ENCODE measurements at regions not wholly inside any gene's neighbourhood (a gene's known extent, or its start where the extent isn't known, plus 50 kb on each side); places are given as distances from the start of the nearest gene placed in this dataset.
A peak's percentile ranks its signal among the peaks of the same experiment; 100 is the strongest.

DNA sequence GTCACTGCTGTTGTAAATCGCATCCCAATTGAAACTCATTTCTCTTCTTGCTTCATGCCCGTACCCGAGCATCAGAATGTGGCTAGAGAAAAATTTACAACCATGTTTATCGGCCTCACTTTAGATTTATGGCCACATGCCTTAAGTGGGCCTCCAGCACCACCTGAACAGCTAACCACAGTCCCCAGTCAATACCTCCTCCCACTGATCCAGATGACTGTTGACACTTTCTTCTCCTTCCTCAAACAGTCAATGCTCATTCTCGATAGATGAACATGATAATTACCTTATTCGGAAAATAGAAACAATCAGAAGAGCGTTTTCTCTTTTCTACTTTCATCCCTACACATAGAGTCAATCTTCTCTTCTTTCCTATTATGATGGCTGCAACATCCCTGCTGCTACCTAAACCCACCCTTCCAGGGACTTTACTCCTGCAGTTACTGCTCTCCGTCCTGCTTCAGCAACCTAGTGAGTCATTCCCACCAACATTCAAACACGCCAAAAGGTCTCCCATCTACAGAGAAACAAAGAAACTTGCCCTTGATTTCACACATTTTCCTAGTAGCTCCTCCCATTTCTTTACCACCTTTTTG, 416.3 kb upstream of the MAF start:
- no peak for DNase-seq
- no peak overlapping the region for H3K4me3 Mint-ChIP-seq
- H3K9me3 Mint-ChIP-seq = no peaks in the 10 kb centered on the region
- H3K36me3 Mint-ChIP-seq = no peaks in the 10 kb centered on the region
- H3K4me1 Mint-ChIP-seq = no peaks in the 10 kb centered on the region
- H3K27ac Mint-ChIP-seq = no peak overlapping the region
- peaks cover 2% of the 10 kb centered on the region in 3 donors for H3K27me3 Mint-ChIP-seq (ENCODE audit: low read depth in 3 of 3)

- no peaks in the 10 kb centered on the region for H3K36me3 Mint-ChIP-seq
- H3K4me3 Mint-ChIP-seq = no peak overlapping the region
- no peak for DNase-seq
- H3K27ac Mint-ChIP-seq = no peak overlapping the region
- H3K9me3 Mint-ChIP-seq = no peaks in the 10 kb centered on the region
- no peaks in the 10 kb centered on the region for H3K4me1 Mint-ChIP-seq
- peaks cover 2 to 3% (median 3%) of the 10 kb centered on the region in 3 donors for H3K27me3 Mint-ChIP-seq (ENCODE audit: low read depth in 3 of 3)
Measured at GRCh38 chr16:80015566-80015965, 415.0 kb upstream of the MAF start.

DNA sequence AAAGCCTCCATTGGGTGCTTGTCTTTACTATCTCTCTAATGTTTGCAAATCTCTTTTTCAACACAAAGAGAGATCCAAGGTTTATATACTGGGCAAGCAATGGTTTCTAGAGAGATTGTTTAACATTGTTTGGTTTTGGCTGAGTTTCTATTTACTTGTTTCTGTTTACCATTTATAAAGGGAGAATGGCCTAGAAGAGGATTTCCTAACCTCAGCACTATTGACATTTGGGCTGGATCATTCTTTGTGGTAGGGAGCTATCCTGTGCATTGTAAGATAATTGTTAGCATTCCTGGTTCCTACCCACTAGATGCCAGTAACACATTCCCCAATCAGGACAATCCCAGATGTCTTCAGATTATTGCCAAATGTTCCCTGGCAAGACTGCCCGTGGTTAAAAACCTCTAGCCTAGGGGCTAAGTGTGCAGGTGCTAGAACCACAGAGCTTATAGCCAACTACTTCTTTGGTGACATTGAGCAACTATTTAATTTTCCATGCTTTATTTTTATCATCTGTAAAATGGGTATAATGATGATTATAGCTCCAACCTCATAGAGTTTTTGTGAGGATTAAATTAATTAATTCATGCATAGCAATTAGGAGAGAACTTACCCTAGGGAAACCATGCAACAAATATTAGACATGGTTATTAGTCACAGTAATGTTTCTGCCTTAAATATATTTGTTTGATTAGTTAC, 413.9 kb upstream of the MAF start:
- Mint-ChIP-seq H3K4me1 (no peaks in the 10 kb centered on the region), H3K4me3 (no peak overlapping the region), H3K27me3 (ENCODE audit: low read depth in 3 of 3) (peaks cover 4 to 6% (median 4%) of the 10 kb centered on the region in 3 donors), H3K36me3 (no peaks in the 10 kb centered on the region), H3K9me3 (no peaks in the 10 kb centered on the region), H3K27ac (no peak overlapping the region)
- DNase-seq = no peak

DNA sequence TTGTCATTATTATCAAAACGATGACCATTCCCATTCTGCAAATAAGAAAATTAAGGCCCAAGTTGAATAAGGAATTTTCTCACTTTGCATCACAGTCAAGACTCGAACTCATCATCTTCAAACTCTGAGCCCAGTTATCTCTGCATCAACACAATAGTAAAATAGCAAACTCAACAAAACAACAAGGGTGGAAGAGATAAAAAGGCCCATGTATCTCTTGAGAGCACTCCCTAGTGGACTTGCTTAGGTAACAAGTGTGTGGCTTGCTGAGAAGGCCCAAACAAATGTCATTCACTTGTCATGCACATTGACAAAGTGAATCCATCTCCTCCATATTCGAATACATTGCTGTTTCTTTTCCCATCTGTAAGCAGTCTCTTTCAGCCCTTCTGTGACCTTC, 412.0 kb upstream of the MAF start:
- no peaks in the 10 kb centered on the region for H3K9me3 Mint-ChIP-seq
- peaks cover 1 to 6% (median 4%) of the 10 kb centered on the region in 3 donors for H3K27me3 Mint-ChIP-seq (ENCODE audit: low read depth in 3 of 3)
- H3K36me3 Mint-ChIP-seq = no peaks in the 10 kb centered on the region
- H3K4me1 Mint-ChIP-seq = no peaks in the 10 kb centered on the region
- H3K4me3 Mint-ChIP-seq = no peak overlapping the region
- H3K27ac Mint-ChIP-seq = no peak overlapping the region
- no peak for DNase-seq

DNA sequence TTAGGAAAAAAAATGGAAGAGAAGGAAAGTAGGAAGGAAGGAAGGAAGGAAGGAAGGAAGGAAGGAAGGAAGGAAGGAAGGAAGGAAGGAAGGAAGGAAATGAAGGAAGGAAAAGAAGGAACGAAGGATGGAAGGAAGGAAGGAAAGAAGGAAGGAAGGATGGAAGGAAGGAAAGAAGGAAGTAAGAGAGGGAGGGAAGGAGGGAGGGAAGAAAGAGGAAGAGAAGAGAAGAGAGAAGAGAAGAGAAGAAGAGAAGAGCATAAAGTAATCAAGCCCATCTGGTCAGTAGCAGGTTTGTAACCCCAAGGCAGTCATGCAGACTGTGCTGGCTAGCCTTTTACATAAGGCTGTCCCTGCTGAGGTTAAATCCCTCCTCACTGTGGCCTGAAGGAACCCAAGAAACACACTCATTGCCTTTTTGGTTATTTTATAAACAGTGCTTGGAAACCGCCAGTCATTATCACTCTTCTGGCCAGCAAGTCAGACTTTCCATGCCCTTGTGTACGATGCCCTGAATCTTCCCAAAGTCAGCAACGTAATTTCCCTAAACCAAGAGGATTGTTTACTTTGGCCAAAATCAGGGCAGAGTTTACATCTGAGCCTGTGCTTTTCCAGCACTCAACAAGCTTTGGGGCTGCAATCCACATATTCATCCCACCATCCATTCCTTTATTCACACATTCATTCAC, 409.6 kb upstream of the MAF start:
- Mint-ChIP-seq H3K4me3 (no peak overlapping the region), H3K27me3 (ENCODE audit: low read depth in 3 of 3) (peaks cover 1 to 12% (median 2%) of the 10 kb centered on the region in 3 donors), H3K27ac (no peak overlapping the region)

GRCh38 chr16:80008857-80009256, 408.3 kb upstream of the MAF start:
- Mint-ChIP-seq H3K4me1 (peaks cover 0 to 3% of the 10 kb centered on the region in 2 donors), H3K27ac (no peak overlapping the region), H3K4me3 (no peak overlapping the region), H3K36me3 (no peaks in the 10 kb centered on the region), H3K27me3 (ENCODE audit: low read depth in 3 of 3) (peaks cover 1 to 15% (median 2%) of the 10 kb centered on the region in 3 donors), H3K9me3 (no peaks in the 10 kb centered on the region)
- no peak for DNase-seq

More for the DNA sequence above, 409.6 kb upstream of the MAF start:
- H3K36me3 Mint-ChIP-seq = no peaks in the 10 kb centered on the region
- no peaks in the 10 kb centered on the region for H3K9me3 Mint-ChIP-seq
- peaks cover 0 to 3% of the 10 kb centered on the region in 2 donors for H3K4me1 Mint-ChIP-seq
- DNase-seq = no peak

DNA sequence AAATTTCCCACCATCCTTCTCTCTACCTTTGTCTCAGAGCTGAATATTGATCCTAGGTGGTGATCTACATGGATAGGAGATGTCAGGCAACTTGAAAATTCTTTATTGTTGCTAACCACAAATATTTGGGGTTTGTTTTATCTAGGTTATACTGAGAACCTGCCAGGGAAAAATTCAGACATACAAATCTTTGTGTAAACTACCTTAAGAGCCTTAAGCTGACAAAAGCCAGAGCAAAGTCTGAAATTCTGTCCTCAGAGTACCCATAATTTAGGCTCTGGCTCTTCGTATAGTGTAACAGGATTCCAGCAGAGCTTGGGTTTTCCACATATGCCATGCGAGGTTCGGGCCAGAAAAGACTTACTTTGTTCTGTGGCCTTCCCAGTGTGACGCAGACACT, 406.7 kb upstream of the MAF start:
- no peak for DNase-seq
- Mint-ChIP-seq H3K4me1 (peaks cover 0 to 3% of the 10 kb centered on the region in 2 donors), H3K36me3 (no peaks in the 10 kb centered on the region), H3K27me3 (ENCODE audit: low read depth in 3 of 3) (peaks cover 1 to 15% (median 2%) of the 10 kb centered on the region in 3 donors), H3K27ac (no peak overlapping the region), H3K9me3 (no peaks in the 10 kb centered on the region), H3K4me3 (no peak overlapping the region)

DNA sequence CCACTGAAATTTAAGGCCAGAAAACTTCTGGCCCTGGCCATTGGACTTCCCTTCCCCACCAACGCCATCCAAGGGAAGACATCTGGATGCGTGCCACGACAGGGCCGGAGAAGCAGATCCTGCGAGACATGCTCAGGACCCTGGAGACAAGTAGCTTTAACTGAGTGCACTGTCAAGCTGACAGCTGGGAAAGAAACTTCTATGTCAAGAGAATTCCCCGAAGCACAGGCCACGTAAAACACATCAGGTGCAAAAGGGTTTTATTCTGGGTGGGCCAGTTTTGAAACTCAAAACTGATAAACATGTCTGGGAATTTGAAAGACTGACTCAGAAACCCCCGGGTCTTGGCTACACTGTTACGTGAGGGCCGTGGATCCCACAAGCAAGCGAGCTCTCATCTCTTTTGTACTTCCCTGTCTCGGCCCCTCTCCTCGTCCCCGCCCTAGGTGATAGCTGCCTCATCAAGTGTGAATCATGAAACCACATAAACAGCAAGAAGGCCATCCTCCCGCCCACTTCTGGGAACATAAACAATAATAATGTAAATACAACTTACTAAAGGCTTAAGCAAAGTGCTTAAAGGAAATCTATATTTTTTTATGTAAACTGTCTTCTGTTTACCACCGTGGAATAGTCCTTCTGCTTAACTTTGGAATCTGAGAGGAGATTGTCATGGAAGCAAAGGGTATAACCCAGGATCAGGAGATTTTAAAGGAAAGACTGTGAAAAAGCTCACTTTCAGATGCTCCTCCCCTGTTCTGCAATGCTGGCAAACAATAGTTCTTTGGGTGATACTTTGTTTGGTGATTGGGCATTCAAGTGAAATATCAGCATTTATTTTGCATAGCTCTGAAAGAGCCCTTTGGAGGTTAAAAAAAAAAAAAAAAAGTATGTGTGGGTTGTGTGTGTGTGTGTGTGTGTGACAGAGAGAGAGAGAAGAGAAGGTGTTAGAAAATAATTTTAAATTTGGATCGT, 406.0 kb upstream of the MAF start:
- DNase-seq = no peak
- peaks cover 0 to 3% of the 10 kb centered on the region in 2 donors for H3K4me1 Mint-ChIP-seq
- no peaks in the 10 kb centered on the region for H3K9me3 Mint-ChIP-seq
- H3K27me3 Mint-ChIP-seq (ENCODE audit: low read depth in 3 of 3) = peaks cover 2 to 15% (median 2%) of the 10 kb centered on the region in 3 donors
- H3K27ac Mint-ChIP-seq = peak overlapping the region in 1 of 6 donors; percentile 21
- H3K36me3 Mint-ChIP-seq = no peaks in the 10 kb centered on the region
- H3K4me3 Mint-ChIP-seq = no peak overlapping the region

- H3K4me1 Mint-ChIP-seq = peaks cover 0 to 3% of the 10 kb centered on the region in 2 donors
Measured at GRCh38 chr16:80004113-80004512, 403.6 kb upstream of the MAF start.

GRCh38 chr16:80002261-80002660, 401.7 kb upstream of the MAF start:
- no peak for DNase-seq
- H3K4me3 Mint-ChIP-seq = no peak overlapping the region
- H3K9me3 Mint-ChIP-seq = peaks cover 0 to 2% (median 0%) of the 10 kb centered on the region in 6 donors
- H3K4me1 Mint-ChIP-seq = peaks cover 0 to 3% of the 10 kb centered on the region in 2 donors
- H3K36me3 Mint-ChIP-seq = no peaks in the 10 kb centered on the region
- H3K27ac Mint-ChIP-seq = no peak overlapping the region
- H3K27me3 Mint-ChIP-seq (ENCODE audit: low read depth in 3 of 3) = peaks cover 2 to 9% (median 2%) of the 10 kb centered on the region in 3 donors

More at GRCh38 chr16:80004113-80004512, 403.6 kb upstream of the MAF start:
- no peak overlapping the region for H3K27ac Mint-ChIP-seq
- peaks cover 2 to 9% (median 2%) of the 10 kb centered on the region in 3 donors for H3K27me3 Mint-ChIP-seq (ENCODE audit: low read depth in 3 of 3)
- no peaks in the 10 kb centered on the region for H3K36me3 Mint-ChIP-seq
- DNase-seq = no peak
- H3K9me3 Mint-ChIP-seq = no peaks in the 10 kb centered on the region
- no peak overlapping the region for H3K4me3 Mint-ChIP-seq

- Mint-ChIP-seq H3K4me1 (no peaks in the 10 kb centered on the region), H3K27ac (no peak overlapping the region), H3K4me3 (no peak overlapping the region), H3K9me3 (peaks cover 0 to 2% (median 0%) of the 10 kb centered on the region in 6 donors), H3K36me3 (no peaks in the 10 kb centered on the region), H3K27me3 (ENCODE audit: low read depth in 3 of 3) (peaks cover 0 to 2% (median 2%) of the 10 kb centered on the region in 3 donors)
- DNase-seq = no peak
Measured at GRCh38 chr16:79998143-79998542, 397.6 kb upstream of the MAF start.

DNA sequence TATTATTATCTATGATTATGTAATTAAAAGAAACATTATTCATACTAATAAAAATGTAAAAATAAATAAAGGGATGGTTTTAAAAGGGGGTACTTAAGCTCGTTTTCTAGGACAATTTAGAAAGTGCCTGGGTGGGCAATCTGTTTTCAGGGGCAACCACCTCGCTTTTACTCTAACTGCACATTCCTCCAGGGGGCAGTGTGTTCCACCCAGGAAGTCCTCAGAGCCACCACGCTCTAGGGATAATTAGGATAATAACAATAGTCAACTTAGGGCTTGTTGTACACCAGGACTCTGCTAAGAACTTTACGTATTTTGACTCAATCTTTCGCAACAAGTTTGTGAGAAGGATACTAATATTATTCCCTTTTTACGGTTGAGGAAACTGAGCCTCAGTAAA, 396.7 kb upstream of the MAF start:
- H3K9me3 Mint-ChIP-seq = peaks cover 0 to 4% (median 0%) of the 10 kb centered on the region in 6 donors
- H3K4me1 Mint-ChIP-seq = no peaks in the 10 kb centered on the region
- peaks cover 0 to 2% (median 2%) of the 10 kb centered on the region in 3 donors for H3K27me3 Mint-ChIP-seq (ENCODE audit: low read depth in 3 of 3)
- H3K27ac Mint-ChIP-seq = no peak overlapping the region
- DNase-seq = no peak
- H3K4me3 Mint-ChIP-seq = no peak overlapping the region
- no peaks in the 10 kb centered on the region for H3K36me3 Mint-ChIP-seq

DNA sequence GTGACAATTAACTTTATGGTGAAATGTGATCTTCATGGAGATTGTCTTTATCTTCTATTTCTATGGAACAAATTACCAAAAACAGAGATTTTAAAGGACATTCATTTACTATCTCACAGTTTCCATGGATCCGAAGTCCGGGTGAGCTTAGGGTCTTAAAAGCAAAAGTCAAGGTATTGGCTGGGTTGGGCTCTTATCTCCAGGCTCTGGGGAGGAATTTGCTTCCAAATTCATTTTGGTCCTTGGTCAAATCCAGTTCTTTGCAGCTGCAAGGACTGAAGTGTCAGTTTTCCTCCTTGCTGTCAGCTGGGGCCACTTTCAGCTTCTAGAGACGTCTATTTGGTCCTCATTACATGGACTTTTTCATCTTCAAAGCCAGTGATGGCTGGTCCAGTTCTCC, 395.8 kb upstream of the MAF start:
- Mint-ChIP-seq H3K4me3 (no peak overlapping the region), H3K9me3 (peaks cover 0 to 5% (median 0%) of the 10 kb centered on the region in 6 donors), H3K27me3 (ENCODE audit: low read depth in 3 of 3) (peaks cover 0 to 2% (median 0%) of the 10 kb centered on the region in 3 donors), H3K27ac (no peak overlapping the region), H3K36me3 (peaks cover 0 to 2% (median 0%) of the 10 kb centered on the region in 3 donors), H3K4me1 (no peaks in the 10 kb centered on the region)
- no peak for DNase-seq
